HG03558 (cell line): ENCODE measurements at regions not wholly inside any gene's neighbourhood (a gene's known extent, or its start where the extent isn't known, plus 50 kb on each side); places are given as distances from the start of the nearest gene placed in this dataset.
"Not testable (repeated sequence)": the region's sequence is repeated elsewhere in the genome, so short reads cannot be mapped to it uniquely, and the experiment has no call there.

Experiments used
- ATAC-seq: cut with Tn5 transposase; IDR thresholded peaks from one replicate; pipeline ENCODE4 v1.9.1; 2021; ENCODE audit warnings: moderate number of reproducible peaks; ENCODE audit not compliant: unreplicated experiment; ENCODE audit errors: extremely low read depth

- ATAC-seq, result no peak
Observed at GRCh38 chr20:1827510-1827973, 67.7 kb upstream of the SIRPA start.

- ATAC-seq, result no peak
Observed at GRCh38 chr20:1825938-1826445, 69.2 kb upstream of the SIRPA start.

GRCh38 chr20:1825507-1825906, 69.7 kb upstream of the SIRPA start:
- ATAC-seq, result no peak

GRCh38 chr20:1824834-1825233, 70.4 kb upstream of the SIRPA start:
- no peak for ATAC-seq

- no peak for ATAC-seq
Observed at GRCh38 chr20:1824181-1824580, 71.0 kb upstream of the SIRPA start.

- ATAC-seq, result no peak
Observed at GRCh38 chr20:1823450-1823844, 71.8 kb upstream of the SIRPA start.

GRCh38 chr20:1822564-1823449, 72.4 kb upstream of the SIRPA start:
- no peak for ATAC-seq

- no peak for ATAC-seq
Observed at GRCh38 chr20:1820138-1821079, 74.8 kb upstream of the SIRPA start.

- no peak for ATAC-seq
Observed at GRCh38 chr20:1819311-1820137, 75.7 kb upstream of the SIRPA start.

GRCh38 chr20:1818895-1819294, 76.3 kb upstream of the SIRPA start:
- no peak for ATAC-seq

GRCh38 chr20:1818247-1818840, 76.9 kb upstream of the SIRPA start:
- ATAC-seq, result no peak

- ATAC-seq, result no peak
Observed at GRCh38 chr20:1817577-1818211, 77.5 kb upstream of the SIRPA start.

GRCh38 chr20:1816384-1817381, 78.5 kb upstream of the SIRPA start:
- ATAC-seq, result no peak

- no peak for ATAC-seq
Observed at GRCh38 chr20:1815502-1816085, 79.6 kb upstream of the SIRPA start.

GRCh38 chr20:1814861-1815260, 80.3 kb upstream of the SIRPA start:
- ATAC-seq, result not testable (repeated sequence)

GRCh38 chr20:1813674-1814635, 81.3 kb upstream of the SIRPA start:
- no peak for ATAC-seq
